DOHH2 (cell line): ENCODE measurements at regions not wholly inside any gene's neighbourhood (a gene's known extent, or its start where the extent isn't known, plus 50 kb on each side); places are given as distances from the start of the nearest gene placed in this dataset.

Experiments
- CTCF ChIP-seq: fragments of 200-600 bp; sonication (generic); IDR thresholded peaks from one replicate; pipeline ENCODE4 v1.5.1; 2014; ENCODE audit warnings: antibody characterized with exemption, mild to moderate bottlenecking, low read depth, low read length; ENCODE audit not compliant: poor library complexity, severe bottlenecking
- EZH2phosphoT487 ChIP-seq: fragments of 200-600 bp; sonication (generic); IDR thresholded peaks from 2 replicates; pipeline ENCODE4 v1.6.1; 2017; ENCODE audit warnings: borderline replicate concordance, mild to moderate bottlenecking, antibody characterized with exemption, low read length, moderate library complexity, mixed read lengths

GRCh38 chr7:7098280-7098818 lies 84.0 kb upstream of the C1GALT1 start:
- no peak for TF ChIP-seq CTCF
- no peak for TF ChIP-seq EZH2phosphoT487
